Fibroblast of upper back skin (primary cell): ENCODE measurements at regions not wholly inside any gene's neighbourhood (a gene's known extent, or its start where the extent isn't known, plus 50 kb on each side); places are given as distances from the start of the nearest gene placed in this dataset.

Experiments used
- DNase-seq: peaks from one replicate; pipeline ENCODE4 v3.0.0-alpha.2; 2013

DNA sequence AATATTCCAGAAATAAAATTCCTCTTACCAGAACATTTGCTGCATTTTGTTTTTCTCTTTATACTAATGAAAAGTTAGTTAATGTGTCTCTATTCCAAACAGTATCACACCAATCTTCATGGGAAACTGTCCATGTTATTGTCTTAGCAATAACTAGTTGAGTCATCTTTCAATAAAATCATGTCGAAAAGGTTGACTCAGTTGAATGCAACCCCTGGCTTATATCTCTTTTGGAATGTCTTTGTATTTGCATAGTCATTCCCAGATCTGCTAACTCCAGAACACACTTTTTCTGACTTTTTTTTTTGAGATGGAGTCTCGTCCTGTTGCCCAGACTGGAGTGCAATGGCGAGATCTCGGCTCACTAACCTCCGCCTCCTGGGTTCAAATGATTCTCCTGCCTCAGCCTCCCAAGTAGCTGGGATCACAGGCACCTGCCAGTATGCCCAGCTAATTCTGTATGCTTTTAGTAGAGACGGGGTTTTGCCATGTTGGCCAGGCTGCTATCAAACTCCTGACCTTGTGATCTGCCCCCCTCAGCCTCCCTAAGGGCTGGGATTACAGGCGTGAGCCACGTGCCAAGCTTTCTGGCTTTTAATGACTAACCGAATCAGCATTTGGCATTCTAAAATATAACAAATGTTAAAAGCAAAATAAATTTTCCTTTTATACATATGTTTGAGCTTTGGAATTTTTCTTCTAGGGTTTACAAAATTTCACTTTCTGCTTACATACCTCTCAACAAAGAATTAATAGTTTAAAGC is 133.2 kb upstream of the GULP1 start:
- DNase-seq, result peak; percentile 45

DNA sequence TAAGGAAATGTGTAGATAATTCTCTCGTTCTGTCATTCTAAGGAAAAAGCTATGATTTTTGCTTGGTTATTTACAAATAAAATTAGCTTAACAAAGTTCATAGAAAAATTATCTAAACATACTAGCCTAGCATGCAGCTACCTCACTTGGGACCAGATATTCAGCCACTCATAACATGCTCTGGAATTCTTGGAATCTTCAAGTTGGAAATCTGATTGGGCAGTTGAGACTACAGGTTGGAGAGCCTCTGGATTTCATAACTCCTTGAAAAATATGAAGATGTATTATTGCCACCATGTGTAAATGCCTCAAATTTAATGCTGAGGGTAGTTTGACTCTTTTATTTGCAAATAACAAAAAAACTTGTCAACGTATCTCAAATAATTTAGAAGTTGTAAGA is 132.2 kb upstream of the GULP1 start:
- peak; percentile 25 for DNase-seq

DNA sequence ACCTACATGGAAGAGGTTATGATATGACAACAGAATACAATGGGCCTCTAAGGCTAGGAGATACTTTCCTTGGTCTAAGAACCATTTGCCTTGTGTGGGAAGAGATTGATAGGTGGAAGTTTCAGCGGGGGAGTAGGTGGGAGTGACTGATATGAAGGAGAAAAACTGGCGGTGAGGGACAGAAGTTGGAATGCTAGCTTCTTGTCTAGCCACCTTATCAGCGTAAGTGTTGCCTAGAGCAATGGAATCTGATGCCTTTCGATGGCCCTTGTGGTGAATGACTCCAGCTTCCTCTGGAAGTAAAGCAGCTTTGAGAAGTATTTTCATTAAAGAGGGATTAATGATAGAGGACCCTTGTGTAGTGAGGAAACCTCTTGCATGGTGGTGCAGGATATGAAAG is 121.3 kb upstream of the GULP1 start:
- no peak for DNase-seq

DNA sequence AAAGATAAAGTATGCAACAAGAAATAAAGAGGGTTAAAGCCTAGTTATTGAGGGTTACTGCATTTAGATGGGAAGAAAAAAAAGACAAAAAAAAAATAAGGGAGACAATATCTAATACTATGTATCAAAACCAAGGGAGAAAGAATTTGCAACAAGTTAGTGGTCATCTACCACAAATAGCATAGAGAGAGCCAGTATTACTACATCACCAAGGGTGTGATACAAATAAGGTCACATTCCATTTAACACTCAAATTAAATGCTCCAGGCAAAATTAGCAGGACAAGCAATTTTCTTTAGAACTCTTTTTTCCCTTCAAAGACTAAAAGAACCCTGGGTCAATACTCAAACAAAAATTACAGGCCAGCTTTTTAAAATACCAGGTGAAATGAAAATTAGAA is 115.1 kb upstream of the GULP1 start:
- DNase-seq, result no peak

DNA sequence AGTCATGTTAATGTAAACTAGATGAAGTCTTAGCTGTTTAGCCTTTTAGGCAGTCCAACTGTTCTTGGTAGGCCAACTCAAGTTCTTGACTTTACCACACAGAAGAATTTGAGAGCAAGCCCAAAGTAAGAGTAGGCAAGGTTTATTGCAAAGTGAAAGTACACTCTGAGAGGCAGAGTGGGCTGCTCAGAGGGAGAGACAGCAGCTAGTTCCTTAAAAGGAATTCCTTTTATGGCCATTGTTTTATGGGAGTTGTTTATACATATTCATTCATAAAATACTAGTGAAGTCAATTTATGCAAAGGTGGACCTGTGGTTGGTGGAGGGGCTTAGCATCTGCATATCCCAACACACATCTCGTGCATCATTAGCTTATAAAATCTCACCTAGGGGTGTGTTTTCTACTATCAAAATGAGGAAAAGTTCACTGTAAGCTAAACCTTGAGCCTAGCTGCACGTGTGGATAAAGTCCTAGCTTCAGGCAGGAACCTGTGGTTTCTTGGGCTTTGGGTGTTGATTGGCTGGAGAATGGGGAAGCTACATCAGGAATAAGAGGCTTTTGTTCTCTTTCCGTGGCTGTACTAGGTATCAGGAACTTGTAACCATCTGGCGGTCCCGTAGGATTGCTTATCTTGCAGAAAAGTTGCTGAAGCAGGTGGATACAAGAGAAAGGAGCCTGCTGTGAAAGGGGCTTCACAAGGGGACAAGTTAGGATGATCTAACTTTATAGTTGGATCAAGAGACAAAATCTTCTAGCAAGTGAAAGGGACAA is 110.4 kb upstream of the GULP1 start:
- no peak for DNase-seq

DNA sequence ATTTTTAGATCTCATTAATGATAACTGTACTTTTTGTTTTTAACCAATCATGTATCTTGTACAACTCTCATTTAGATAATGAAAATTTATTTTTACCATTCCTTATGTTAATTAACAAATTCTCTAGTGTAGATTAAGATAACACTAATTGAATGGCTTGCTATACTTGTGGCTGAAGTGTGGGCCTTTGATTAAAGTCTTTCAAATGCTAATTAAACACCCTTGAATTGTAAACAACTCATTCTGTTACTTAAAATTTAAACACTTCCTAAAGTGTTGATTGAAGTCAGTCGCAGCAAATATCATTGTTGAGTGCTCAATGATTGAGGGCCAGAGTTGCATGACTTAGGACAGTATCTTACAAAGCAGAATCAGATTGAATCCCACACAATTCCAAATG is 109.8 kb upstream of the GULP1 start:
- no peak for DNase-seq

DNA sequence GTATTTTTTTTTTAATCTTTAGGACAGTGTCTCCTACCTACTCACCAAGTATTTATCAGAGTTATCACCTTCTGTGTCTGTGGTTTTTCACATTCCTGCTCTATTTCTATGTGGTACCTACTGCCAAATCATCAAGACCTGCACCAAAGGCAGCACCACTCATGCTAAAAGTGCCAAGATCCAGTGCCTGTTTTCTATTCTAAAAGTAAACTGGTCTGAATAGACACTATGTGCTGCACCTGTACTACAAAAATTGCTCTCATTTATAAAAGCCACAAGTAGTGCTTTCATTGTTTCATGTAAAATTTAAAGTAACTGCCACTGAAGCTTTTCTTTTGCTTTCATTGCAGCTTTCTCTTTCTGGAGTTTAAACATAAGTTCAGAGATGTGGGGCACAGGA is 103.9 kb upstream of the GULP1 start:
- no peak for DNase-seq

GRCh38 chr2:188189356-188189755 is 102.3 kb upstream of the GULP1 start:
- DNase-seq, result peak; percentile 7

- no peak for DNase-seq
Observed at GRCh38 chr2:188193230-188193629, 98.4 kb upstream of the GULP1 start.

- peak; percentile 37 for DNase-seq
Observed at GRCh38 chr2:188196343-188197008, 95.2 kb upstream of the GULP1 start.

DNA sequence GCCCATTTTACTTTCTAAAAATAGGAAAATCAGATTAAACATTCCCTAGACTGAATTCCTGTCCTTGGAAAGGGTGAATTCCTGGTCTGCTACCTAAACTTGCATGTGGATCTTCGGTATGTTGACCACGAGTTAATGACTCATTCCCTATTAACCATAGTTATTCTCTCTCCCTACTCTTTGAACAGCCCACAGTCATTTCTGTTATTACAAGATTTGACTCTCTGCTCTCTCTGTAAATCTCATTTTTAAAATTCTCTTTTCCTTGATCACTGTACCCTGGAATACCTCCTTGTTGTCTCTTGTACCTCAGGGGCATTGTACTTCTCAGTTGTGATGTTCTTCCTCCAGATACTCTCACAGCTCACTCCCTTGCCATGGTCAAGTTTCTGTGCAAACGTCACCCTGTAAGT is 92.0 kb upstream of the GULP1 start:
- DNase-seq, result peak; percentile 95

DNA sequence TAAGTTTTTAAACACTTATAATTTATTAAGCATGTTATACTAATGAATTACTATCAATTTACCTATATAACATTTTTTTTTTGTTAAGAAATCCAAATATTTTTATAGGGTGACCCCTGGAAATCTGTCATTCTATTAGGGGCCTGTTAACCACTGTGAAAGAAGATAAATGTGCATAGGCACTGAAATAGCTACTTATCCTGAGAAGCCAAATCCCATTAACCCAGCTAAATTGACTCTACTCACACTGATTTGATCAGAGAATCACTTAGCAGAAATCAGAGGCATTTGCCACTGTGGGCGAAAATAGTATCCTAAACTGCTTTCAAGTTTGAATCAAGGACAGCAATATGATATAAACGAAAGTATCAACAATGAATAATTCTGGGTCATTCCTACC is 90.0 kb upstream of the GULP1 start:
- no peak for DNase-seq

- DNase-seq, result no peak
Observed at GRCh38 chr2:188202777-188203176, 88.9 kb upstream of the GULP1 start.

DNA sequence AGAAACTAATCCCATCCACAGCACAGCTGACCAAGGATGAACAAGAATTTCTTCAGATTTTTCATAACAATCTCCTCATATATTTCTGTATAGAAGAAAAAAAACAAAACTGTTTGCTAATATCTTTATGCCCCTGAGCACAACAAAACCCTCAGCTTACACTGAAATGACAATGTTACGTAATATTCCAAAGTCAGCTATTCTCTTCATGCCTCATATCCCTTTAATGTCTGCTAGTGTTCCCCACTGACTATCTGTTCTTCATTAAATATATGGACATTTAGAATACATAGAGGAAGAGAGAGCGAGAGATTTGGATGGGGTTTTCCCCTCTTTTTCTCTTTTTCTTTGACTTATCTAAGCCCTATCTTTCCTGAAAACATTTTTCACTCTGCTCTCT is 87.9 kb upstream of the GULP1 start:
- peak; percentile 10 for DNase-seq

- peak; percentile 6 for DNase-seq
Observed at GRCh38 chr2:188204824-188205223, 86.8 kb upstream of the GULP1 start.

DNA sequence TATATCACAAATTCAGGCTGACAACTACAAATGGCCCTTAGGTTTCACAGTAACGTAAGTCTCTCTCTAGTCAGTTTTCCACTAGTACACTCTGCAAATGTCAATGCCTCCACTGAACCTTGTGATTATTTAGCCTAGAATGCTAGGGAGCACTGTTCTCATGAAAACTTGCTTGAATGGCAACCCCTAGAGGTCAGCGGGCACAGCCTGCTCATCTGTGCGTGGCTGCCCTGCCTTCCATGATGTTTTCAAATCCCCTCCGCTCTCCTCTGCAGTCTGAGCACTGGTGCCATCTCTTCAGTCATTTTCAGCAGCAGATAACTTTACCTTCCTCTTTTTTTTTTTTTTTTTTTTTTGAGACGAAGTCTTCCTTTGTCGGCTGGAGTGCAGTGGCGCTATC is 84.1 kb upstream of the GULP1 start:
- DNase-seq, result no peak

DNA sequence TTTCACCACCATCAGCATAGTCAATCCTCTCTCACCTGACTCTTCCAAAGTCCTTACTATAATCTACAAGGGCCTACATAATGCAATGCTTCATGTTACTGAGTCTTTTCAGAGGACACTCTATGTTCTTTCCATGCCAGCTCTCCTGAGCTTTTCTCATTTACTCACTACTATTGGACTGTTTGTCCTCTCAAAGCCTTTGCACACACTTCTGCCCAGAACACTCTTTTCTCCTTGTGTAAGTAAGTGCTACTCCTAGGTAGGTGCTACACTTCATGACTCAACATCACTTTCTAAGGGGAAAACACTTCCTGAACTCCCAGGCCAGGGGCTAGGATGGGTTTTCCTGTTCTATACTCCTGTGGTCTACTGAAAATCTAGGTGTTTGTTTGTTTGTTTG is 82.5 kb upstream of the GULP1 start:
- no peak for DNase-seq

DNA sequence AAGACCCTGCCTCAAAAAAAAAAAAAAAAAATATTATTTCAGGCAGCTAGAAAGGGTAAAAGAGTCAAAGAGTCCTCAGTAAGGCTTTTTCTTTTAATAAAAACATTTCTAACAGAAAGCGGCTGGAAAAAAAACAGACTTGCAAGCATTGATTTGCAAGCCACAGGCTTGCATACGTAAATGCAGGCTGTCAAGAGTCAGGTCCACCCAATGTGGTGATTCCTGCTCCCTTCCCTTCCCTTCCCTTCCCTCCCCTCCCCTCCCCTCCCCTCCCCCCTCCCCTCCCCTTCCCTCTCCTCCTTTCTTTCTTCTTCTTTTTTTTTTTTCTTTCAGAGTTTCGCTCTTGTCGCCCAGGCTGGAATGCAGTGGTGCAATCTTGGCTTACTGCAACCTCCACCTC is 74.4 kb upstream of the GULP1 start:
- no peak for DNase-seq

GRCh38 chr2:188219541-188219940 is 72.1 kb upstream of the GULP1 start:
- no peak for DNase-seq

- no peak for DNase-seq
Observed at GRCh38 chr2:188220535-188220934, 71.1 kb upstream of the GULP1 start.

DNA sequence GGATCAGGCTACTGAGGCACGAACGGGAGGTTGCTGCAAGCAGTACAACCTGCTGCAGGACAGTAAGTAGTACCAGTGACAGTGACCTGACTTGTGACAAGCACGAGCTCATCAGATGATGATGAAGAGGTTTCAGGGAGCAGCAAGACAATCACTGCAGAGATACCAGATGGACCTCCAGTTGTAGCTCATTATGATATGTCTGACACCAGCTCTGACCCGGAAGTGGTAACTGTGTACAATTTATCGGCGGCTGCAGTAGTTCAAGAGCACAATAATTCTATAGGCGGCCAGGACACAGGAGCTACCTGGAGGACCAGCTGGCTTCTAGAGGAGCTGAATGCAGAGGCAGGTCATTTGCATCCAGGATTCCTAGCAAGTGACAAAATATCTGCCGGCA is 64.0 kb upstream of the GULP1 start:
- DNase-seq, result no peak

- DNase-seq, result peak; percentile 4
Observed at GRCh38 chr2:188235364-188235763, 56.3 kb upstream of the GULP1 start.

DNA sequence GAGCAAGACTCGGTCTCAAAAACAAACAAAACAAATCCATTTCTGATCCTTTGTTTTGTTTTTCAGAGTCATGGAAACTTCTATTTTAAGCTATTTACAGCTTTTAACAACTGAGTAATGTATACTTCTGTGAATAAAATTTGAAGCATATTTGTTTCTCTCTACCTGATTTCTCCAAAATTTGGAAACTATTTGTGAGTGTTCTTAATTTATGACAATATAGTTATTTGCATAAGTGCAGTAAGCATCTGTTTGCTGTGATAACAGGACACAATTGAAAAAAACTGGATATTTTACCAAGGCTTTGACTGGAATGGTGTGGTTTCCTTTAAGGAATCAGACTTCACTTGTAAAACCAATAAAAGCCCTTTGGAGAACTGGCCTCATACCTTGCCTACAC is 53.3 kb upstream of the GULP1 start:
- DNase-seq, result no peak
